Lower leg skin (tissue), 4 donors: ENCODE measurements at regions not wholly inside any gene's neighbourhood (a gene's known extent, or its start where the extent isn't known, plus 50 kb on each side); places are given as distances from the start of the nearest gene placed in this dataset.

Experiments used
- DNase-seq, 2 donors: peaks; one replicate each; pipeline ENCODE4 v3.0.0-alpha.2; 2019; ENCODE audit warnings: low spot score in 2 of 2
- H3K4me3 ChIP-seq: fragments of 200-600 bp; sonication (generic); 2 replicates; pipeline ENCODE4 v1.5.1; 2017; ENCODE audit warnings: mild to moderate bottlenecking, low read depth; ENCODE audit not compliant: poor library complexity, severe bottlenecking
- CTCF ChIP-seq, 3 donors: fragments of 450-650 bp; IDR thresholded peaks; one replicate each; pipeline ENCODE4 v1.5.1; 2016; ENCODE audit warnings: antibody characterized with exemption in 3 of 3, mild to moderate bottlenecking in 3 of 3, moderate library complexity in 2 of 3
- POLR2A ChIP-seq, 2 donors: fragments of 450-650 bp; IDR thresholded peaks; one replicate each; pipeline ENCODE4 v1.6.1; 2016 to 2017; ENCODE audit warnings: antibody characterized with exemption in 2 of 2, mild to moderate bottlenecking in 1 of 2, moderate library complexity in 1 of 2
- WGBS, 2 donors: methylation state at CpG; one replicate each; pipeline ENCODE4 v1.1.5; 2018; 5-methylcytosine and 5-hydroxymethylcytosine counted together
- intact Hi-C: fragments of 100-400 bp; cut with DNase I; formaldehyde crosslinking; loops from one replicate; pipeline ENCODE4 v1.15.0; 2023; ENCODE audit warnings: low total_unique reads

GRCh38 chr6:156262014-156262413 lies 515.2 kb upstream of the ARID1B start:
- DNase-seq, result peak; percentile 23 to 86
- TF ChIP-seq CTCF (IDR thresholded peaks at IDR 0.05), result no peak
- no peak for TF ChIP-seq POLR2A (IDR thresholded peaks at IDR 0.05)
- intact Hi-C loops, result no loop called here
- no peak overlapping the region for H3K4me3 ChIP-seq
- 23 to 30% methylated on average over 3 of the region's 3 CpGs for WGBS, 2 donors

DNA sequence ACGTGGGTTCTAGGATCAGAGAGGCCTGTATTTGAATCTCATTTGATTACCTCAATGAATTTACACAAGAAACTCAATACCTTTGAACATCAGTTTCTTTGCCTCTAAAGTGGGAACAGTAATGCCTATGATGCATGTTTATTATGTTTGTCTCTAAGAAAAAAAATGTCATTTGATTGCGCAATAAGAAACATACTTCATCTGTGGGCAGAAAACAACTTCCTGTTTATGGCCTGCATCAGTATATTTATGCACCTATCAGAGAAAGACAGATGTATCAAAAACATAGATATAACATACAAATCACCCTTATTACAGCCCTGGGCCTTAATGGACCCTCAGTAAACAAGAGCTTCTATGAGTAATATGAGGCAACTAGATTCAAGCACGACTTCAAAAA lies 516.4 kb upstream of the ARID1B start:
- WGBS, 2 donors, result 55 to 91% methylated on average over 3 of the region's 3 CpGs
- no peak for DNase-seq
- H3K4me3 ChIP-seq, result no peak overlapping the region
- intact Hi-C loops, result no loop called here
- no peak for TF ChIP-seq POLR2A (IDR thresholded peaks at IDR 0.05)
- no peak for TF ChIP-seq CTCF (IDR thresholded peaks at IDR 0.05)

DNA sequence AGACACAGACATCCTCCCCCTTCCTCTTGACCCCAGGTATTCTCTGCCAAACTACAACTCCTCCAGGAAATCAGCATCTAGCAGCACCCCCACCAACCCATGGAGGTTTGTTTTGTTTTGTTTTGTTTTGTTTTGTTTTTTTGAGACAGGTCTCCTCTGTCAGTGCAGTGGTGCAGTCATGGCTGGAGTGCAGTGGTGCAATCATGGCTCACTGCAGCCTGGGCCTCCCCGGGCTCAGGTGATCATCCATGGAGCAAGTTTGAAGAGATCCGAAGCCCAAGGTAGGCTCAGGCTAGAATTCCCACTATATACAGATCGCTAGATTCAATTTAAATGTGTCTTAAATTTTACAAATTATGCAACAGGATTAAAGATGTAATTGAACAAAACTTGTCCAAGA lies 518.2 kb upstream of the ARID1B start:
- intact Hi-C loops, result no loop called here
- 61 to 91% methylated on average over 3 of the region's 3 CpGs for WGBS, 2 donors
- DNase-seq, result no peak
- no peak overlapping the region for H3K4me3 ChIP-seq
- TF ChIP-seq POLR2A (IDR thresholded peaks at IDR 0.05), result no peak
- no peak for TF ChIP-seq CTCF (IDR thresholded peaks at IDR 0.05)

- intact Hi-C loops, result no loop called here
- TF ChIP-seq CTCF (IDR thresholded peaks at IDR 0.05) (no peak), POLR2A (IDR thresholded peaks at IDR 0.05) (no peak)
- no peak overlapping the region for H3K4me3 ChIP-seq
- DNase-seq, result no peak
- WGBS, 2 donors, result 78 to 79% methylated on average over 10 of the region's 10 CpGs
Measured at GRCh38 chr6:156256161-156256560, 521.0 kb upstream of the ARID1B start.

DNA sequence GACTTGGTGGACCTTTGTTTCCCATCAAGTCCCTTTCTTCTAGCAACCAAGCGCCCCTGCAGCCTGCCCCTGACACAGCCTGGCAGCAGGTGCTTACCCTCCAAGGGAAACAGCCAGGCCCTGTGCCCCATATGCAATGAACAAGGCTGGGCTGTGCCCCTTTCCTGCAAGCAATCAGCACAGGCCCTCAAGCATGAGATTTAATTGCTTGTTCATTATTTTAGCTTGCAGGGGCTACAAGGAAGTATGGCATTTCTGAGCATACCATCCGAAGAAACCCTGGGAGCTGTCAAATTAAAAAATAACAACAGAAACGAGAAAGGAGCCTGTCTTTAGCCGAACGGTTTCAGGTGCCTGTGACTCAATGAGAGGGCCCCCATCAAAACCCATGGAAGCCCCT lies 522.9 kb upstream of the ARID1B start:
- H3K4me3 ChIP-seq, result no peak overlapping the region
- intact Hi-C loops, result no loop called here
- TF ChIP-seq CTCF (IDR thresholded peaks at IDR 0.05) (no peak), POLR2A (IDR thresholded peaks at IDR 0.05) (no peak)
- WGBS, 2 donors, result 88 to 92% methylated on average over 5 of the region's 5 CpGs
- DNase-seq, result no peak

GRCh38 chr6:156250593-156250992 lies 526.6 kb upstream of the ARID1B start:
- 81 to 85% methylated on average over 5 of the region's 5 CpGs for WGBS, 2 donors
- no peak for TF ChIP-seq POLR2A (IDR thresholded peaks at IDR 0.05)
- TF ChIP-seq CTCF (IDR thresholded peaks at IDR 0.05), result no peak
- DNase-seq, result no peak
- no peak overlapping the region for H3K4me3 ChIP-seq
- intact Hi-C loops, result no loop called here
